ENCODE measurements at regions not wholly inside any gene's neighbourhood (a gene's known extent, or its start where the extent isn't known, plus 50 kb on each side); places are given as distances from the start of the nearest gene placed in this dataset.

- intact Hi-C loops (cut with micrococcal nuclease; ENCODE audit: unreplicated experiment) (no loop called here), in situ Hi-C loops (cut with HindIII; ENCODE audit: low pct_unique_long_range_greater_than_20kb, low sequenced_read_pairs) (no loop called here)
- ATAC-seq (no peak), DNase-seq (ENCODE audit: low read depth, low spot score) (no peak)
- no peak overlapping the region for H3K27ac ChIP-seq (ENCODE audit: low read length)
- no peaks in the 10 kb centered on the region for H3K27me3 ChIP-seq (ENCODE audit: control insufficient read depth, insufficient read depth, low read length)
- TF ChIP-seq CTCF (IDR thresholded peaks at IDR 0.05) (no peak), SIN3A (IDR thresholded peaks at IDR 0.05; ENCODE audit: borderline replicate concordance, insufficient read depth, low read depth, low read length) (no peak), REST (IDR thresholded peaks at IDR 0.05; ENCODE audit: insufficient read depth in 1 of 2, low read depth in 2 of 2, low read length in 1 of 2) (no peak), POLR2AphosphoS5 (IDR thresholded peaks at IDR 0.05; ENCODE audit: low read depth, low read length) (no peak), TCF7L2 (IDR thresholded peaks at IDR 0.05; ENCODE audit: low read depth, low read length) (no peak)
- no TSS peak for BruUV-seq (replicated peaks)
- 0 out of 2 replicates have a peak, but pooled peaks cover 2% of the 10 kb centered on the region for H3K9me3 ChIP-seq (ENCODE audit: control insufficient read depth, insufficient read depth, low read depth, low read length)
- ChIA-PET CTCF (no interaction called here), POLR2A (no interaction called here)
- no peak overlapping the region for H3K4me3 ChIP-seq (ENCODE audit: low read depth in 2 of 2, low read length in 2 of 2)
- H3K36me3 ChIP-seq (ENCODE audit: control insufficient read depth, insufficient read depth, low read length) = no peaks in the 10 kb centered on the region
- no peaks in the 10 kb centered on the region for H3K4me1 ChIP-seq (ENCODE audit: control insufficient read depth, insufficient read depth, low read length)
Observed at GRCh38 chr4:101710806-101711205, 79.7 kb upstream of the BANK1 start.

GRCh38 chr4:101708293-101709039 is 82.1 kb upstream of the BANK1 start:
- TF ChIP-seq TCF7L2 (IDR thresholded peaks at IDR 0.05; ENCODE audit: low read depth, low read length) (no peak), CTCF (IDR thresholded peaks at IDR 0.05) (no peak), POLR2AphosphoS5 (IDR thresholded peaks at IDR 0.05; ENCODE audit: low read depth, low read length) (no peak), REST (IDR thresholded peaks at IDR 0.05; ENCODE audit: insufficient read depth in 1 of 2, low read depth in 2 of 2, low read length in 1 of 2) (no peak), SIN3A (IDR thresholded peaks at IDR 0.05; ENCODE audit: borderline replicate concordance, insufficient read depth, low read depth, low read length) (no peak)
- Histone ChIP-seq H3K4me3 (ENCODE audit: low read depth in 2 of 2, low read length in 2 of 2) (no peak overlapping the region), H3K4me1 (ENCODE audit: control insufficient read depth, insufficient read depth, low read length) (no peaks in the 10 kb centered on the region), H3K36me3 (ENCODE audit: control insufficient read depth, insufficient read depth, low read length) (no peaks in the 10 kb centered on the region), H3K27me3 (ENCODE audit: control insufficient read depth, insufficient read depth, low read length) (no peaks in the 10 kb centered on the region), H3K9me3 (ENCODE audit: control insufficient read depth, insufficient read depth, low read depth, low read length) (0 out of 2 replicates have a peak, but pooled peaks cover 2% of the 10 kb centered on the region), H3K27ac (ENCODE audit: low read length) (no peak overlapping the region)
- POLR2A ChIA-PET = no interaction called here
- ATAC-seq (no peak), DNase-seq (ENCODE audit: low read depth, low spot score) (no peak)
- in situ Hi-C loops (cut with HindIII; ENCODE audit: low pct_unique_long_range_greater_than_20kb, low sequenced_read_pairs) = no loop called here
- BruUV-seq (replicated peaks) = no TSS peak
- intact Hi-C loops (cut with micrococcal nuclease; ENCODE audit: unreplicated experiment) = no loop called here
- CTCF ChIA-PET = no interaction called here
